ENCODE measurements at regions not wholly inside any gene's neighbourhood (a gene's known extent, or its start where the extent isn't known, plus 50 kb on each side); places are given as distances from the start of the nearest gene placed in this dataset.

DNA sequence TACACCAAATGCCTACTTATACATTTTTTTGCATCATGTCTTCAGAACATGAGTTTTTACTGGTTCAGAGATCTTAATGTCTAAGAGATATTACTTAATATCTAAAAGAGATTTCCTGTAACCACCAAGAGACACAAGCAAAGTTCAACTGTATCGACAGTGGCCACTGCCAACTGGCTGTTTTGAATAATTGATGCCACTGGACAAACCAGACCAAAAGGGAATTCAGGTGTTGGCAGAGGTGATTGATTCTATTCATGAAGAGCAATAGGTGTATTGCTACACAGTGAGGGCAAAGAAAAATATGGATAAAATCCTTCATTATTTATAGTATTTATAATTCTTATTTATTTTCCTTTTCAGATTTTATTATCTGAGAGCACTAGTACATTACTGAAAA lies 58.5 kb upstream of the ANKRD17 start:
- Histone ChIP-seq H2AFZ (ENCODE audit: low read length, unreplicated experiment) (no peak overlapping the region), H3K27me3 (ENCODE audit: insufficient read depth, low read length) (no peaks in the 10 kb centered on the region), H3K36me3 (ENCODE audit: insufficient read depth, low read length) (no peaks in the 10 kb centered on the region), H3K27ac (ENCODE audit: low read depth, low read length) (no peak overlapping the region), H3K79me2 (ENCODE audit: control insufficient read depth, insufficient read depth, low read length, unreplicated experiment) (no peaks in the 10 kb centered on the region), H3K4me1 (ENCODE audit: control insufficient read depth, insufficient read depth, low read length, unreplicated experiment) (peaks cover 8% of the 10 kb centered on the region), H3K4me3 (ENCODE audit: low read depth, low read length) (no peak overlapping the region)

DNA sequence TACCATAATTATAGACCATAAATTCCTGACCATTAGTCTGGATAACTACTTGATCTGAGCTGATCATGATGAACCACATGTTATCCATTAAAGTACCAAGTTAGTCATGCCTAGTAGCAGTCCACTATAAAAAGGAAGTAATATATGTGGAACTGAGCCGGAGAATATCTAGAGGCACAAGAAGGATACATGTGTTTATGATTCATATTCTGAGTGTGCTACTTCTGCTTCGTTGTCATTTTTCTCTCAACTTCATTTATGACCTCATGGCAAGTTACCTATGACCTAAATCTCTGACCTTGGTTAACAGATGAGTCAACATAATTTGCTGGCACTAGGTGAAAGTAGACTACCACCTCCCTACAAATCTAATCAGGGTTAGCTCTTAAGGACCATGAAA lies 56.5 kb upstream of the ANKRD17 start:
- H3K4me1 ChIP-seq (ENCODE audit: control insufficient read depth, insufficient read depth, low read length, unreplicated experiment), result peaks cover 20% of the 10 kb centered on the region
- no peaks in the 10 kb centered on the region for H3K36me3 ChIP-seq (ENCODE audit: insufficient read depth, low read length)
- H3K79me2 ChIP-seq (ENCODE audit: control insufficient read depth, insufficient read depth, low read length, unreplicated experiment), result no peaks in the 10 kb centered on the region
- H3K4me3 ChIP-seq (ENCODE audit: low read depth, low read length), result no peak overlapping the region
- H3K27ac ChIP-seq (ENCODE audit: low read depth, low read length), result no peak overlapping the region
- H2AFZ ChIP-seq (ENCODE audit: low read length, unreplicated experiment), result no peak overlapping the region
- H3K27me3 ChIP-seq (ENCODE audit: insufficient read depth, low read length), result no peaks in the 10 kb centered on the region

DNA sequence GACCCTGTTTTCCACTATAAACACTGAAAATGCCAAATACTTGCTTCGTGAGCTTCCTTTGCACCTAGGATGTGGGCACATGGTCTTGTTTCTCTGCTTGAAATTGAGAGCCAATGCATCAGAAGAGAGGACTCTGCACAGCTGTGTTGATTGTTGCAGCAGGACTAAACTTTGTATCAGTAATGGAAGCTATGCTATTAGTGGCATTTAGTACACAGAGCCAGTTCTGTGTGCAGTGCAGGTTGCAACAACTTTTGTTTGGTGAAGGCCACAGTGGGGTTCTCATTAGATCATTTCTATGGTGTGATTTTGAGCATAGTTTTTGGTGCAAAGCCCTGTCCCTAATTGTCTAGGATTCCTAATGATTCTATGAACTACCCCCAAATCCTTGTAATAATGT lies 54.4 kb upstream of the ANKRD17 start:
- Histone ChIP-seq H3K79me2 (ENCODE audit: control insufficient read depth, insufficient read depth, low read length, unreplicated experiment) (no peaks in the 10 kb centered on the region), H3K27me3 (ENCODE audit: insufficient read depth, low read length) (no peaks in the 10 kb centered on the region), H2AFZ (ENCODE audit: low read length, unreplicated experiment) (no peak overlapping the region), H3K36me3 (ENCODE audit: insufficient read depth, low read length) (no peaks in the 10 kb centered on the region), H3K4me1 (ENCODE audit: control insufficient read depth, insufficient read depth, low read length, unreplicated experiment) (peaks cover 37% of the 10 kb centered on the region), H3K27ac (ENCODE audit: low read depth, low read length) (no peak overlapping the region), H3K4me3 (ENCODE audit: low read depth, low read length) (no peak overlapping the region)

DNA sequence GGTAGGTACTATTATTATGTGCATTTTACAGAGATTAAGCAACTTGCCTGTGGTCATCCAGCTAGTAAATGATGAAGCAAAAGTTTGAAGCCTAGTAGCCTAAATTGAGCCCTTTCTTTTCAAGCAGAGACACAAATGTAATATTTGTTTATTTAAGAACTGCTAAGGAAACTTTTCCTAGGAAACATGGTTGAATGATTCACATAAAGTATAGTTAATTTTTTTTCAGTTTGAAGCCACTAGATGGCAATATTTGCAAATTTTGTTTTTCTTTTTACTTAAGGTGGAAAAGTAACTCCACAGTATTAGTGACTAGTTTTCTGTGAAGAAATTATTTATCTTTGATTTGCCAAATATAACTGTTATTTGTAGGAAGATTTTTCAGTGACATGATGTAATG lies 52.8 kb upstream of the ANKRD17 start:
- no peaks in the 10 kb centered on the region for H3K79me2 ChIP-seq (ENCODE audit: control insufficient read depth, insufficient read depth, low read length, unreplicated experiment)
- peak overlapping the region; percentile 59 for H2AFZ ChIP-seq (ENCODE audit: low read length, unreplicated experiment)
- H3K4me1 ChIP-seq (ENCODE audit: control insufficient read depth, insufficient read depth, low read length, unreplicated experiment), result peaks cover 41% of the 10 kb centered on the region
- no peaks in the 10 kb centered on the region for H3K36me3 ChIP-seq (ENCODE audit: insufficient read depth, low read length)
- no peaks in the 10 kb centered on the region for H3K27me3 ChIP-seq (ENCODE audit: insufficient read depth, low read length)
- peak overlapping the region; percentile 43 for H3K4me3 ChIP-seq (ENCODE audit: low read depth, low read length)
- peak overlapping the region; percentile 35 for H3K27ac ChIP-seq (ENCODE audit: low read depth, low read length)

DNA sequence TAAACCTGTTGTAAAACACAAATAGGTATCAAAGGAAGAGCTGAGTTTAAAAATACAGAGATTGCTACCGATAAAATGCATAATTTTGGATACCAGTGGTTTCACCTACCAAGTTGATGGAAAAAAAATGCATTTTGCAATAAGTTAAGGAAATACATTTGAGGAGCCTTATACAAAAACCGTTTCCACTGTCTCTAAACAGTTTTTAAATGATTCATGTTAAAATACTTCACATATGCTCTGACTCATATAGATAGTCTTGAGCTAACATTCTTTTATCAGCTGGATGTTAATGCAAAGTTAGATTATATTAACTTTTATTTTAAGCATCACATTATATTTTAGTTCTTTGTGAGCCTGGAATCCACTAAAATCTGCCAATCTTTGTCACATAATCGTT lies 50.6 kb upstream of the ANKRD17 start:
- H3K36me3 ChIP-seq (ENCODE audit: insufficient read depth, low read length), result no peaks in the 10 kb centered on the region
- peak overlapping the region; percentile 50; the same call in 1 of the 2 replicates for H3K4me3 ChIP-seq (ENCODE audit: low read depth, low read length)
- H3K27me3 ChIP-seq (ENCODE audit: insufficient read depth, low read length), result no peaks in the 10 kb centered on the region
- H2AFZ ChIP-seq (ENCODE audit: low read length, unreplicated experiment), result no peak overlapping the region
- no peaks in the 10 kb centered on the region for H3K79me2 ChIP-seq (ENCODE audit: control insufficient read depth, insufficient read depth, low read length, unreplicated experiment)
- peak overlapping the region; percentile 57 for H3K27ac ChIP-seq (ENCODE audit: low read depth, low read length)
- peaks cover 33% of the 10 kb centered on the region for H3K4me1 ChIP-seq (ENCODE audit: control insufficient read depth, insufficient read depth, low read length, unreplicated experiment)

Data from ACC112 (cell line).